ENCODE measurements at regions not wholly inside any gene's neighbourhood (a gene's known extent, or its start where the extent isn't known, plus 50 kb on each side); places are given as distances from the start of the nearest gene placed in this dataset.

GRCh38 chr20:16804793-16805187 is 56.6 kb downstream of the OTOR start (continued):
- TF ChIP-seq USF1 (IDR thresholded peaks at IDR 0.05; ENCODE audit: borderline replicate concordance, low read depth) (no peak), NFIC (IDR thresholded peaks at IDR 0.05; ENCODE audit: borderline replicate concordance) (no peak), FOSL2 (IDR thresholded peaks at IDR 0.05; ENCODE audit: borderline replicate concordance, low read depth) (no peak), CHD2 (IDR thresholded peaks at IDR 0.05; ENCODE audit: low read length, partially characterized antibody) (no peak), RAD21 (IDR thresholded peaks at IDR 0.05; ENCODE audit: low read length) (no peak), EP300 (IDR thresholded peaks at IDR 0.05; ENCODE audit: borderline replicate concordance in 1 of 2, low read depth in 1 of 2, low read length in 1 of 2) (no peak)

- H3K79me2 ChIP-seq (ENCODE audit: insufficient read depth): no peaks in the 10 kb centered on the region
- H3F3A ChIP-seq (replicated peaks; ENCODE audit: insufficient read depth): no peaks in the 10 kb centered on the region
- H3K4me1 ChIP-seq (ENCODE audit: control insufficient read depth in 1 of 2, insufficient read depth in 2 of 2, low read depth in 1 of 2, low read length in 1 of 2): no peaks in the 10 kb centered on the region; a peak in 1 of 4 replicates
- no peak overlapping the region for H2AFZ ChIP-seq (ENCODE audit: low read depth)
- no peaks in the 10 kb centered on the region for H4K20me1 ChIP-seq (ENCODE audit: insufficient read depth)
- H3K9me3 ChIP-seq: no peaks in the 10 kb centered on the region
- ChIA-PET CTCF (interaction anchor here (9.8 to 12.6 kb wide), 2 partner anchors 10 to 628 kb away, joined by 270 to 300 read pairs; no protein-coding TSS in a partner anchor), POLR2A (no interaction called here)
- H3K27me3 ChIP-seq (ENCODE audit: insufficient read depth): no peaks in the 10 kb centered on the region
- DNase-seq: no peak
- no peak overlapping the region for H3K4me3 ChIP-seq (ENCODE audit: low read depth in 2 of 2, low read length in 1 of 2)
- no peak overlapping the region for H3K9ac ChIP-seq
- no peak overlapping the region for H3K27ac ChIP-seq (ENCODE audit: low read depth in 2 of 2, low read length in 1 of 2)
- no peaks in the 10 kb centered on the region for H3K36me3 ChIP-seq (replicated peaks in 1 of 2; ENCODE audit: control insufficient read depth in 1 of 2, insufficient read depth in 2 of 2, low read length in 1 of 2)
- H3K9me2 ChIP-seq: no peaks in the 10 kb centered on the region
- TF ChIP-seq JUND (IDR thresholded peaks at IDR 0.05) (no peak), TAF1 (IDR thresholded peaks at IDR 0.05; ENCODE audit: borderline replicate concordance, low read depth, low read length) (no peak), RCOR1 (IDR thresholded peaks at IDR 0.05; ENCODE audit: low read length) (no peak)
- H3K4me2 ChIP-seq: no peak overlapping the region
- 34% methylated on average over 6 of the region's 6 CpGs for WGBS (ENCODE audit: low lambda C conversion rate)
Observed at GRCh38 chr20:16806061-16806460, 57.9 kb downstream of the OTOR start.

GRCh38 chr20:16806886-16807285 is 58.7 kb downstream of the OTOR start:
- Histone ChIP-seq H3K79me2 (ENCODE audit: insufficient read depth) (no peaks in the 10 kb centered on the region), H3K9ac (no peak overlapping the region), H4K20me1 (ENCODE audit: insufficient read depth) (no peaks in the 10 kb centered on the region), H3K36me3 (replicated peaks in 1 of 2; ENCODE audit: control insufficient read depth in 1 of 2, insufficient read depth in 2 of 2, low read length in 1 of 2) (no peaks in the 10 kb centered on the region), H3K4me3 (ENCODE audit: low read depth in 2 of 2, low read length in 1 of 2) (no peak overlapping the region), H3K9me3 (no peaks in the 10 kb centered on the region), H3F3A (replicated peaks; ENCODE audit: insufficient read depth) (no peaks in the 10 kb centered on the region), H3K9me2 (no peaks in the 10 kb centered on the region), H3K27me3 (ENCODE audit: insufficient read depth) (no peaks in the 10 kb centered on the region), H3K4me1 (ENCODE audit: control insufficient read depth in 1 of 2, insufficient read depth in 2 of 2, low read depth in 1 of 2, low read length in 1 of 2) (no peaks in the 10 kb centered on the region; a peak in 1 of 4 replicates), H3K27ac (ENCODE audit: low read depth in 2 of 2, low read length in 1 of 2) (no peak overlapping the region), H2AFZ (ENCODE audit: low read depth) (no peak overlapping the region), H3K4me2 (no peak overlapping the region)
- DNase-seq: no peak
- TF ChIP-seq EZH2phosphoT487 (IDR thresholded peaks at IDR 0.05; ENCODE audit: borderline replicate concordance, low read depth): no peak
- TF ChIP-seq USF1 (IDR thresholded peaks at IDR 0.05; ENCODE audit: borderline replicate concordance, low read depth): no peak
- TF ChIP-seq POLR2AphosphoS5 (IDR thresholded peaks at IDR 0.05; ENCODE audit: low read depth, low read length): no peak
- no peak for TF ChIP-seq FOXM1 (IDR thresholded peaks at IDR 0.05; ENCODE audit: low read depth)
- no peak for TF ChIP-seq MAX (IDR thresholded peaks at IDR 0.05; ENCODE audit: low read depth)
- TF ChIP-seq ZBTB33 (IDR thresholded peaks at IDR 0.05; ENCODE audit: borderline replicate concordance, low read depth): no peak
- no peak for TF ChIP-seq GATA2 (CRISPR knock-in tag; IDR thresholded peaks at IDR 0.05)
- TF ChIP-seq SIN3A (IDR thresholded peaks at IDR 0.05; ENCODE audit: borderline replicate concordance, low read depth, low read length): no peak
- no peak for TF ChIP-seq FOSL2 (IDR thresholded peaks at IDR 0.05; ENCODE audit: borderline replicate concordance, low read depth)
- no peak for TF ChIP-seq RAD21 (IDR thresholded peaks at IDR 0.05; ENCODE audit: low read length)
- no peak for TF ChIP-seq MEF2A (IDR thresholded peaks at IDR 0.05; ENCODE audit: borderline replicate concordance, low read depth)
- POLR2A ChIA-PET: no interaction called here
- CTCF ChIA-PET: interaction anchor here (9.8 to 12.6 kb wide), 2 partner anchors 9 to 628 kb away, joined by 270 to 300 read pairs; no protein-coding TSS in a partner anchor
- WGBS (ENCODE audit: low lambda C conversion rate): 32% methylated on average over 7 of the region's 7 CpGs

Measured in SK-N-SH (cell line).